HG03025 (cell line): ENCODE measurements at regions not wholly inside any gene's neighbourhood (a gene's known extent, or its start where the extent isn't known, plus 50 kb on each side); places are given as distances from the start of the nearest gene placed in this dataset.

ENCODE experiments used
- ATAC-seq: cut with Tn5 transposase; IDR thresholded peaks from one replicate; pipeline ENCODE4 v1.9.1; 2021; ENCODE audit warnings: mild to moderate bottlenecking, moderate library complexity; ENCODE audit not compliant: unreplicated experiment, low FRiP score

DNA sequence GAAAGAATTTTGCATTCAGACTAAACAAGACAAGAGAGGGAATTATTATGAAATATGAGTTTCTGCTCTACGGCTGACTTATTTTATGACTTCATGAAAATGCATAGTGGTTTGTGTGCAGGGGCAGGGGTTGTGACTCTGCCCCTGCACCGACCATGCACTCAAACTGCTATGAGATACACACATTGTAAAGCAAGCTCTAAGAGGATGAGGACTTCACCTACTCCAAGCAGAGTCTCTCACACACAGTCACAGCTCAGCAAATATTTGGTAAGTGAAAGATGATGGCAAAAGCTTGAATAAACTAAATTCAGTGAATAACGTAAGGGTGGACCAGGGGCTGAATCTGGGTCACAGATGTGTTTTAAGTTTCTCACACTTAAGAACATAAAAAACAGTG lies 542.9 kb downstream of the PRELID2 start:
- ATAC-seq = no peak

DNA sequence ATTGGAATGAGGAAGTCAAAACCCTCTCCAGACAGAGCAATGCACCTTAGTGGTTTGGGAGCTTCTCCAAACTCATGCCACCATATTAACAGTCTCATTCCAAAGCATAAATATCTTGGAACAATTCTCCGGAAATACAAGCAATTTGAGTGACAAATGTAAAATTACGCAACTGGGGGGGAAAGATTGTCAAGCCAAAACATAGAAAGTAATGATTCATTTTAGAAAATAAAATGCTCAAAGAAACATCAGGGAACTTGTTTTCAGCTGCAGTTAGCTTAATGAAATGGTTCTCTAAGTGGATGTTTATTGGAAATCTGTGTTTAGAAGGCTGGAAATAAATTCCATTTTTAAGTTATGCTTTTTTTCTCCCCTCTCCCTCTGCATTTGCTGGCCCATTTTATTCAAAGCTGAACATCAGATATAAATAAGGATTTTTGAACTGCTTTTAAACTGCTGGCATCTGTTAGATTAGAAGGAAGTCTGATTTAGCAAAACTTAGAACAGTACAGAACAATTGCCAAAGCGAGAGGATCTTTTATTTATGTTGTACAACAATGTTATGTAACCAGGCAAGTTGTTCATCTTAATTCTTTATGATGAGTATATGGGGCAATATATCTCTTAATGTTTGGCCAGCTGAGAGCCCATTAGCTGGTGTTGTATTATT lies 551.9 kb downstream of the PRELID2 start:
- ATAC-seq = no peak

DNA sequence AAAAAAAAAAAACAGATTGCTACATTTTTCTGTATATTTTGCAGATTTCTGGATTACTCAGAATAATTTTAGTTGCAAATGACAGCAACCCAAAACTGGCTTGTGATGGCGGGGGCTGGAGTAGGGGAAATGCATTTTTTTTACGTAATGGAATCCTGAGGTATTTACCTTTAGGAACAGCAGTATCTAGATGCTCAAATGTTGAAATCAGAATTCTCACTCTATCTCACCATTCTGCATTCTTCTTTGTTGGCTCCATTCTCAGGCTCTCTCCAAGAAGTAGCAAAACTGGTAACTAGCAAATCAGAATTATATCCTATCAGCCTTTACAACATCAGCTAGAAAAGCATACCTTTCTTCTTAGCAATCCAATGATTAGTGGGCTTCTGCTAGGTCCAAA lies 554.3 kb downstream of the PRELID2 start:
- no peak for ATAC-seq

DNA sequence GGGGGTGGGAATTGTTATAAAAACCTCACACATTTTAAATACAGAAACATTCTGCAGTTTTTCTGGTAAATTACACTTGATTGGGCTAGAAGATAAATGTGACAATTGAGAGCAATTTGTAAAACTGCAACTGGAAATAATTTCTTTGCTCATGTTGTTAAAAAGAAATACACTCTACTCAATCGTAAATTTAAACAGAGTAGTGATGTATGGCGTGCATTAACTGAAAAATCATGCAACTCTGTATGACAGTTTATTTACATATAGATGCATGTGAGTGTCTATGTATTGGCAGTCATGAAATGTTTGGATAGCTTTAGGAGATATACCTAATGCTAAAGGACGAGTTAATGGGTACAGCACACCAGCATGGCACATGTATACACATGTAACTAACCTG lies 554.9 kb downstream of the PRELID2 start:
- ATAC-seq = no peak

DNA sequence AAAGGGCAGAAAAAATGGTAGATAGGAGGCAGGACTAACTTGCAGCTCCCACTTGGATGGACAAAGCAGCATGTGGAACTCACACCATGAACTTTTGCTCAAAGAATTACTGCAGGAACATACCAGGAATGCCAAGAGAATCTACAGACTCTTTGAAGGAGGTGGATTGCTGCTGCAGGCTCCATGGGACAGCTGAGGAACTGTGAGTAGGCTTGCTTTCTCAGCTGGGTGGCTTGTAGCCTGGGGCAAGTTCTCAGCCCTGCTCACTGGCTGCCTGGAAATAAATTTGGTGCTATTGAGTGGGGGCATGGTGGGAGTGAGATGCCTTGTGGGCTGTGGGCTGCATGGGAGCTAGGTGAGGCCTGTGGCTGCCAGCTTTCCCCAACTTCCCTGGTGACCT lies 574.5 kb downstream of the PRELID2 start:
- no peak for ATAC-seq

DNA sequence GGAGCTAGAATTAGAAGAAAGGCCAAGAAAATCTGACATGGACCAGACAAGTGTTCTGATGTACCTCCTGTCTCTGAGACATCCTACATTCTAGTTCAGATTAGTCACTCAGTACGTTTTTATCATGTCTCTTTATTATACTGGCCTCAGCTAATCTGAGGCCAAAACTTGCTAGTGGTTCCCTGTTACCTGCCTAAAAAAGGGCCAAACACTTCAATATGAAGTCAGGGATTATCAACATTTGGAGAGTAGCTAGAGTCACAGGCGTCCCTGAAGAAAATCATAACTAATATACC lies 587.4 kb downstream of the PRELID2 start:
- no peak for ATAC-seq

DNA sequence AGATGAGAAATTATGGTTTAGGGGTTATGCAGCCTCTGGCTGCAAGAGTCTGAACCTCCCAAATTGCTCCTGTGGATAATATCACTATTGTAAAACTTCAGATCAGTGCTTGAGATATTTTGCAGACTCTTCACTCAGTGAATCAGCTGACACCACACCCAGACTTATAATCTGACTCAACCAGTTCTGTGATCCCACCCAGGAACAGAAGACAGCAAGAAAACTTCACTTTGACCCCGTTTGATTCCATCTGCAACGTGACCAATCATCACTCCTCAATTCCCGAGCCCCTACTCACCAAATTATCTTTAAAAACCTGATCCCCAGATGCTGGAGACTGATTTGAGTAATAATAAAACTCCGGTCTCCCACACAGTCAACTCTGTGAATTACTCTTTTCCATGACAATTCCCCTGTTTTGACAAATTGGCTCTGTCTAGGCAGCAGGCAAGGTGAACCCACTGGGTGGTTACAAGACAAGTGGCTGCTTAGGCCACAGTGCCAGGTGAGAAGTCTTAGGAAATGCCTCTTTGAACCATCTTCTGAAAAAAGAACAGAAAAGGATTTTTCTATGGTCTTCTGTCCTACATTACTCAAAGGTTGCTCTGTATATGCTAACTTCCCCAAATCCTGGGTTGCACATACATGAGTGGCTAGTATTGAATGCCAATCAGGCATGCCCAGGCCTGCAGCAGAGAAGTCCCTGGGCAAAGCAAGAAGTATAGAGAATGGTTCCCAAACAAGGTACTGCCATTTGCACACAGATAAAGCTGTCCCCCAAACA lies 588.0 kb downstream of the PRELID2 start:
- ATAC-seq = no peak

DNA sequence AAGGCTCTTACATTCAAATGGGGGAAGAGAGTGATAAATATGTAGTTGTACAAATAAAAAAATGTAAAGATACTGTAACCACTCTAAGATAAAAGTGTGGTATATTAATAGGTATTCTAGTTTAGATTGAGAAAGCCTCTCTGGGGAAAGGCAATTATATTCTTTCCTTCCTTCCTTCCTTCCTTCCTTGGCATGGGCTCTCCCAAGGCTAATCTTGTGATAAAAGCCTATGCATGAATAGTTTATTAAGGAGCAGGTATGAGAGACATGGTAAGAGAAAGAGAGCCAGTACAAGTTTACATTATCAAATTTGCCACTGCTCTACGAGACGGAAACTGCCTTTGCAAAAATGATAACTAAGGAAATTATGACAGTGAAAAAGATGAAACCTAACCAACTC lies 588.8 kb downstream of the PRELID2 start:
- ATAC-seq = no peak

DNA sequence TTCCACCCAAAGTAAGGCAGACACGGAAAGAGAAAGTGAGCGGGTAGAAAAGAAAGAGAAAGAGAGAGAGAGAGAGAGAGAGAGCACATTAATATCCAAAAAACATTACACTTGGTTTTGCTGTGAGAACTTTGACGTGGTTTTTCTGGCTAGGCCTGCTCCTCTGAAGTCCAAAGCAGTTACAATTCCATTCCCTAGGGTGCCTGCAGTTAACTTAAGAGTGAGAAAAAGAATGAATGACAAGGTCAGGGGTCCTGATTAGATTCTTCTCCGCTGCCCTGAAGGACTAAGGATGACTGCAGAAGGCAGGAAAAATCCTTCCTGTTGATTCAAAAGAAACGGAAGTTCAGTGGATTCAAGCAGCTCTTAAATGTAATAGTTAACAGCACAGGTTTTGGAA lies 589.8 kb downstream of the PRELID2 start:
- no peak for ATAC-seq

DNA sequence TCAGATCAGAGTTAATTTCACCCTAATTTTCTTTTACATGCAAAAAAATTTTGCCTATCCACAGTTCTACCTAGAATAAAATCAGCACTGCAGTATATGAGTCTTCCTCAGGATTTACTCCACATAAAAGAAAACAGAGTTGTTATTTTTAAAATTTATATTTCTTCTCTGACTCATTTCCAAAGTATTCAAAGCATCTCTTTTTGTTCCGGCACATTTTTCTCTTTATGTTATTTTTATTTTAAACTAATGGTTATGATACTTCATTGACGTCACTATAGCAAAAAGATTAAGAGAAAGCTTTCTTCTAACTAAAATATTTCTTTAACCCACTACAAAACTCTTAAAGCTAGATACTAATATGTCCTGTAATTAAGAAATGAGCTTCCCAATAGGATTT lies 590.4 kb downstream of the PRELID2 start:
- no peak for ATAC-seq

DNA sequence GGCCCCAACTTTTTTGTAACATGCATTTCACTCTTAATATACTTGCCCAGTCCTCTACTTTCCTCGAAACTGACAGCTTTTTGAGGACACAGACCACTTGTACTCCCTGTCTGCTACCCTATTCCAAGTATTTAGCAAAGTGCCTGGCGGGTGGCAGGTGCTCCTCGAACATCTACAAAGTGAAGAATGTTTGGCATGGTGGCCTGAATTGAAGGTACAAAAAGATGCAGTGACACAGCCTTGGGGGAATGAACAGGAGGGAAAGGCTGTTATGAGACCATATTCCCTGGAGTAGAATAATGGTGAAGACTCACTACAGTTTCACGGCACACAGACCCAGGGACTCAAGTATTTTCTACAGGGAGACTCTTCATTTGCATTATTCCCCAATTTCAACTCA lies 590.9 kb downstream of the PRELID2 start:
- ATAC-seq = no peak

DNA sequence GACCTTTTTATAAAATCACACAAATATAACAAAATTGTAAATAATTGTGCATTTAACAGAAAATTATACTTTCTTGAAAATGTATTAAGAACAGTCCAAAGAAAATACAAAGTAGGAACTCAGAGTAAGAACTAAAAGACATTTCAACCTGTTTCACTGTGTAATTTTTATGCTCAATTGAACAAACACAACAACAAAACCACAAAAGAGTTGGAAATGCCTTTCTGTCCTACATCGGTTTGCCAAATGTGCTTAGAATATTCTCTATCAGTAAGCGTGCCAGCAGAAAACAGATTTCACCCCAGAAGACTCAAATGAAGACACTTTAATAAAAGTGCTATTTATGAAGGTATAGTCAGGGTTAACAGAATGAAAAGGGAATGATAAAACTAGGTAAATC lies 592.1 kb downstream of the PRELID2 start:
- no peak for ATAC-seq

DNA sequence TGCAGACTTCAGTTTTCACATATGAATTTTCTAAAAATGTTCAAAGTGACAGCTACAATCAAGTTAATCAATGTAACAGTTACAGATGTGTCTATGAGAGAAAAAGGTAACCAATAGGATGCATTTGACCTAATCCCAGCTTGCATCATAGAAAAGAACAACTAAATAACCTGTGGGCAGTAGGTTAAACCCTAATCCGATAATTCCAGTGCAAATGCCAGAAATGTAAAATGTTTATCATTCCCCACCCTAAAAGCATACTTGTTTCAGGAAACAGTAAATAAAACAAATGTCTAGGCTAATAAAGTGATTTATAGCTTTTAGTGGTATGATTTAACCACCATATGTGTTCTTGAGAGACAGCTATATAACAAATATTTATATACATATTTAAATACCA lies 592.6 kb downstream of the PRELID2 start:
- ATAC-seq = no peak

DNA sequence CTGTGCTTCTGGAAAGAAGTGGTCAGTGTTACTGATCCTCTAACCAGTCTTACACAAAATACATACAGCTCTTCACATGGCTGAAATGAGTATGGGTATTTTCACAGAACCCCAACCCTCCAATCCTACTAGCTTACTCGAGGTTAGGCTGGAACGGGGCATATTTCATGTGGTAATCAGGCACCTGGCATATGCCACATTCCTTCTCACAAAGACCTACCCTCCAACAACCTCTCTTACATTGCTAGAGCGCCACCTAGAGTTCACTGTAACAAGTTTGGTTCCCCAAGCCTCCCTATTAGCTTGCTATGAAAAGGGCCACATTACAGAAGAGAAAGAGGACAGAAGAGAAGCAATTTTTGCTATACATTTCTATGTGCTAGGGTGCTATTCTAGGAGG lies 597.3 kb downstream of the PRELID2 start:
- ATAC-seq = no peak

DNA sequence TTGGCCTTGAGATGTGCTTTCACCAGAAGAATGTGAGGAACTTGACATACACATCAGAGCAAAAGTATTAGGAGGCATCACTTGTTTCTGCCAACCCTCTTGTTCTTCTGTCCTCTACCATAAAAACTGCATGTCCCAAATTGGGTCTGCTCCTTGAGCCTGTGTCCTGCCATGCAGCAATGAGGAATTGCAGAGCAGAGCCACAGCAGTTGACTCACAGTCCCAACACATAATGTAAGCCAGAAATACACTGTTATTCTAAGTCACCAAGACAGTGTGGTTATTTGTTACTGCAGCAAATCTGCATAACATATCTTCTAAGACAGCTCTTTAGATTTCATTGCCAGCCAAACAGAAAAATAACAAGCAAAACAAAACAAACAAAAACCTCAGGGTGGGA lies 598.2 kb downstream of the PRELID2 start:
- no peak for ATAC-seq

DNA sequence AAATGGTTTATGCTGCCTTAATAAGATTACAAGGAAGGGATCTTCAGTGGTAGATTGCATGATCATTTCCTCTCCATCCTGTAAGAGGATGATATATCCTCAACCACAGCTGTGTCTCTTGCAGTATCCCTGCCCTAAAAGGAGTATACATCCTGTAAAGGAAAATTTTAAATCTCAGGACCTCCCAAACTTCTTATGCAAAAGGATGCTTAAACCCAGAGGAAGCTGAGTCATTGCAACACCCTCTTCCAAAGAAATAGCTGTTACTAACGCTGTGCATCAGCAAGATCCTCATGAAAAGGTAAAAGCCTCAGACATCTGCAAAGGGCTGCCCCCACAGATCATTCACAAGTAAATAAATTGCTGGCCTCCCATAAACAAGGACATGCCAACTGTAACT lies 599.0 kb downstream of the PRELID2 start:
- no peak for ATAC-seq

DNA sequence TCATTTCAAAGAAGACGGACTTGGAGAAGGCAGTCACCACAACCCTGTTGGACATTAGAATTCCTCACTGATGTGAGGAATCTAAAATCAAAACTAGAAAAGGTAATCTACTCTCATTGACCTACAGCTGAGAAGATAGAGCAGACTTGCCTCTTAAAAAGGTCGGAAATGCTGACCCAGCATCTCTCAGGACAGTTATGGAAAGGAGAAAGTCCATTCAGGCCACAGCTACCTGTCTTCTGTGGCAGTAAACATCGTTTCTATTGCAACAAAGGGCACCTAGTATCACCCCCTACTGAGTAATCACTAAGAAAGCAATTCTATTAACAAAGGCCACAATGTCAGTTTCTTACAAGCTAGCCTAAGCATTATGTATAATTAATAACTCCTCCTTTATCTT lies 601.7 kb downstream of the PRELID2 start:
- no peak for ATAC-seq

DNA sequence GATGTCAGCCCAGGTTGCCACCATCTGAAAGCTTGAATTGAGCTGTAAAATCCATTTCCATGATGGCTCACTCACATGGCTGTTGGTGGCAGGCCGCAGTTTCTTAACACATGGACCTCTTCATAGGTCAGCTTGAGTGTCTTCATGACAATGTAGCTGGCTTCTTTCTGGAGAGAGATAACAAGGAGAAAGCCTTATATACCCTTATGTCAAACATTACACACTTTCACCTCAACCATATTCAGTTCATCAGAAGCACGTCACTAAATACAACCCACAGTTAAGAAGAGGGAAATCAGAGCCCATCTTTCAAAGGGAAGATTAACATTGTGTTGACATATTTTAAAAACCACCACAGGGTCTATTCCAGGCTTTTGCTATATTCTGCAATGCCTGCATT lies 604.4 kb downstream of the PRELID2 start:
- ATAC-seq = no peak

DNA sequence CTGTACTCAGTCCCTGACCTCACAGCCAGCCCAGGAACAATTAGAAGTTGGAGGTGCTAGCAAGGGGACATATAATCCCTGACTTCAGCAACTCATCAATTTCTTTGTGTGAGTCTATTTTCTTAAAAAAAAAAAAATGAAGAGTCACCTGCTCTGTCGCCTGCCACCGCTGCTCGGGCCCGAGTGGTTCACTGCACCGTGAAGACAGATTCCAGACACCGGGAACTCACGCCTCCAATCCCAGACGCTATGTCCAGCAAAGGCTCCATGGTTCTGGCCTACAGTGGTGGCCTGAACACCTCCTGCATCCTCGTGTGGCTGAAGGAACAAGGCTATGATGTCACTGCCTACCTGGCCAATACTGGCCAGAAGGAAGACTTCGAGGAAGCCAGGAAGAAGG lies 606.6 kb downstream of the PRELID2 start:
- no peak for ATAC-seq

DNA sequence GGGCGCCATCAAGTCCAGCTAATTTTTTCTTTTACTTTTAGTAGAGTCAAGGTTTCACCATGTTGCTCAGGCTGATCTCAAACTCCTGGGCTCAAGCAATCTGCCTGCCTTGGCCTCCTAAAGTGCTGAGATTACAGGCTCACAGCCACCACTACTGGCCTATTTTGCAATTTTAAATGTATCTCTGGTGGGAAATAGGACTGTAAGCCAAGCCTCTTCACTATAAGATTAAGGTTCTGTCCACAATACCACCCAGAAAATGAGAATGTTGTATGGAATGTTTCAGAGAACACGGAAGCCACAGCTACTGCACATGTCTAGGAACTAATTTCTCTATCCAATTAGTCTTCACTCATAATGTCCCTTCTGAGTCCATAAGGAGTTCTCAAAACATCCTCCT lies 607.3 kb downstream of the PRELID2 start:
- no peak for ATAC-seq

DNA sequence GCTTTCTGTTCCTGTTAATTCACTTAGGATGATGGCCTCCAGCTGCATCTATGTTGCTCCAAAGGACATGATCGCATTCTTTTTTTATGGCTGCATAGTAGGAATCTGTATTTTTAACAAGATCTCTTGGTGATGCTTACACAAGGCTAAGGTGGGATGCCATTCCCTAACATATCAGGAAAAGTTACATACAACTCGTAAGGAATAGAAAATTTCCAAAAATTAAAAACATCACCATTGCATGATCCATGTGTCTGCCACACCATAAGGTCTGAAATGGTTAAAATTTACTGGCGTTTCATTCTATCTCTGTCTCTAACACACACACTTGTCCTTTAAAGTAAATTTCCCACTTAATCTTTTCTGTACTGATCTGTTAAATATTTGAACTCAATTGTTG lies 608.4 kb downstream of the PRELID2 start:
- ATAC-seq = no peak

DNA sequence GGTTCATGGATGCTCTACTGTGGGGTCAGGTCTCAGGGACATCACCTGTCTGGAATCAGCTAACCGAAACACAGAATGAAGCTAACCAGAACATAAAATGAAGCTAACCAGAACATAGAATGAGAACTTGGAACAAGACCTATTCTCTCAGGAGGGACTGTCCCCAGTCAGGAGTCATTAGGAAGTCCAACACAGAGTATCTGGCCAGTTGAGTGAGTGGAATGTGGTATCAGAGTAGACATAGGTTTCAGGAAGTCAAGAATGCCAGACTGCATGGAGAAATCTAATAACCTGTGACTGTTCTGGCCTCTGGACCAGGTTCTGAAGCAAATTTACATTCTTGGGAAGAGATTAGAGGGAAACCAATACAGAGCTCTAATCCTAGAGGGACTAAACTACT lies 609.6 kb downstream of the PRELID2 start:
- no peak for ATAC-seq

DNA sequence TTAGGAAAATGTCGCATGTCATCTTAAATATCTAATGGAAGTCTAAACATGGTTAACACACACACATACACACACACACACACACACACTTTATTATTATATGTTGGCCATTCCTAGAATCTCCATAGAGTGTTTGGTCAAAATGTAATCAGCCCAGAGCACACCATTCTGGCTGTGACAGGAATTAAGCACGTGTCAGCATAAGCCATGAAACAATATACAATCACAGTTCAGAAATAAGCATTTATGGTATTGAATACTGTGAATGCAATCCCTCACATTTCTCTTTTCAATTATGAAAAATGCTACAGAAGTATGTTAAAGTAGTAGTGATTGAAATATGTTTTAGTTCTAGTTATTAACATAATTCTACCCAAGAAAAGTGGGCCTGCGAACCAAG lies 611.6 kb downstream of the PRELID2 start:
- ATAC-seq = no peak
